HAP-1 (cell line): ENCODE measurements at regions not wholly inside any gene's neighbourhood (a gene's known extent, or its start where the extent isn't known, plus 50 kb on each side); places are given as distances from the start of the nearest gene placed in this dataset.
"Not testable (repeated sequence)": the region's sequence is repeated elsewhere in the genome, so short reads cannot be mapped to it uniquely, and the experiment has no call there.

ENCODE experiments used
- DNase-seq, 2 experiments: peaks; one replicate each; pipeline ENCODE4 v3.0.0-alpha.2; 2016 to 2020; ENCODE audit warnings: low spot score in 2 of 2
- H3K27me3 ChIP-seq: fragments of 250-450 bp; sonication (Bioruptor Pico); 2 replicates; pipeline ENCODE4 v1.5.1; 2020; ENCODE audit warnings: low read depth, mild to moderate bottlenecking, moderate library complexity
- H3K36me3 ChIP-seq: fragments of 250-450 bp; sonication (Bioruptor Pico); replicated peaks from 2 replicates; pipeline ENCODE4 v1.5.1; 2020; ENCODE audit warnings: mild to moderate bottlenecking
- H3K4me1 ChIP-seq: fragments of 250-450 bp; sonication (Bioruptor Pico); 2 replicates; pipeline ENCODE4 v1.5.1; 2020; ENCODE audit warnings: mild to moderate bottlenecking
- H3K4me3 ChIP-seq: fragments of 250-450 bp; sonication (Bioruptor Pico); 2 replicates; pipeline ENCODE4 v1.5.1; 2020; ENCODE audit warnings: mild to moderate bottlenecking, moderate library complexity
- H3K9me3 ChIP-seq: fragments of 250-450 bp; sonication (Bioruptor Pico); 2 replicates; pipeline ENCODE4 v1.5.1; 2020; ENCODE audit warnings: mild to moderate bottlenecking, moderate library complexity
- in situ Hi-C: fragments of 300-500 bp; cut with MboI; formaldehyde crosslinking; loops from 3 replicates; pipeline ENCODE4 v1.14.3; 2020; ENCODE audit warnings: low sequenced_read_pairs, inconsistent platforms, mixed read lengths

DNA sequence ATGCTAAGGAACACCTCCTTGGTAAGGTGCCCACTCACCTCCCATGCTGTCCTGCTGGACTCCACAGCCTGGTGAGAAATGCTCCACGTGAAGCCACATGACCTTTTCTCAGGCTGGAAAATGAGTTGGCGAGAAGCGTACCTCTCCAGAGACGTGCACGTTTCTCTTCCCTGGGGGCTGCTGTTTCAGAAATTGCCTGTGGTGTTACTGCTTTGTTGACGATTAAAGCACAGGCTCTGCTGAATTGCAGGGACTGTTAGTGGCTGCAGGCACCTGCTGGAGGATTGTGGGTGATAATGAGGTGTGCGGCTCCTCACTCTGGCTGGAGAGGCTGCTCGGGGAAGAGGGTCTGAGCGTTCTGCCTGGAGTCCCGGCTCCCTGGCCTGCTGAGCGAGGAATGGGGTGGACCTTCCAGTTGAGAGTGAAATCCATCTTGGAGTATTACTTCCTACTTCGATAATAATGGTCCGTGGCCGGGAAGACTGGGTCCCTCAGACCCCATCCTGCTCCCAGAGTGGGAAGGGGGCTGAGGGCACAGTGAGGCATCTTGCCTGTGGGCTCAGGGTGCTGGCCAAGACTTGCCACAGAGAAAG, 199.3 kb upstream of the HDAC4 start:
- Histone ChIP-seq H3K9me3 (no peaks in the 10 kb centered on the region), H3K27me3 (no peaks in the 10 kb centered on the region; the same call in 1 of the 2 replicates), H3K4me1 (no peaks in the 10 kb centered on the region), H3K4me3 (no peak overlapping the region), H3K36me3 (no peaks in the 10 kb centered on the region)
- no peak for DNase-seq
- in situ Hi-C loops = no loop called here

- no peak overlapping the region for H3K4me3 ChIP-seq
- no peaks in the 10 kb centered on the region for H3K27me3 ChIP-seq
- in situ Hi-C loops = no loop called here
- H3K4me1 ChIP-seq = no peaks in the 10 kb centered on the region
- DNase-seq = no peak
- no peaks in the 10 kb centered on the region for H3K36me3 ChIP-seq
- H3K9me3 ChIP-seq = no peaks in the 10 kb centered on the region
Measured at GRCh38 chr2:239599299-239599698, 198.5 kb upstream of the HDAC4 start.

DNA sequence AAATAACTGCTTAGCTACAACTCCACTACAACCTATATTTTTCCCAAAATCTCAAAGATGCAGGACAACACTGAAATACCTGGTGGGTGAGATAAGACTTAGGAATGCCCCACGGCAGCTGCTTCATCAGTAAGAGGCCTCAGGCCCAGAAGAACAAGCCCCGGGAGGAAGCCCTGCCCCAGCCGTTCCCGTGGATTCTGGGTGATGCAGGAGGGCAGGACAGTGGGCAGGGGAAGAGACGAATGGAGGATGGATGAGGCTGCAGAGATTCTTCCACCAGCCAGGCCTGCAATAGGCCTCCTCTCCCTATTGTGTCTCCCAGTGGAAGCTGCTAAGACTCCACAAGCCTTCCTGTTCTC, 197.9 kb upstream of the HDAC4 start:
- in situ Hi-C loops = no loop called here
- no peaks in the 10 kb centered on the region for H3K27me3 ChIP-seq
- no peaks in the 10 kb centered on the region for H3K36me3 ChIP-seq
- DNase-seq = no peak
- no peaks in the 10 kb centered on the region for H3K4me1 ChIP-seq
- H3K9me3 ChIP-seq = no peaks in the 10 kb centered on the region
- H3K4me3 ChIP-seq = no peak overlapping the region

DNA sequence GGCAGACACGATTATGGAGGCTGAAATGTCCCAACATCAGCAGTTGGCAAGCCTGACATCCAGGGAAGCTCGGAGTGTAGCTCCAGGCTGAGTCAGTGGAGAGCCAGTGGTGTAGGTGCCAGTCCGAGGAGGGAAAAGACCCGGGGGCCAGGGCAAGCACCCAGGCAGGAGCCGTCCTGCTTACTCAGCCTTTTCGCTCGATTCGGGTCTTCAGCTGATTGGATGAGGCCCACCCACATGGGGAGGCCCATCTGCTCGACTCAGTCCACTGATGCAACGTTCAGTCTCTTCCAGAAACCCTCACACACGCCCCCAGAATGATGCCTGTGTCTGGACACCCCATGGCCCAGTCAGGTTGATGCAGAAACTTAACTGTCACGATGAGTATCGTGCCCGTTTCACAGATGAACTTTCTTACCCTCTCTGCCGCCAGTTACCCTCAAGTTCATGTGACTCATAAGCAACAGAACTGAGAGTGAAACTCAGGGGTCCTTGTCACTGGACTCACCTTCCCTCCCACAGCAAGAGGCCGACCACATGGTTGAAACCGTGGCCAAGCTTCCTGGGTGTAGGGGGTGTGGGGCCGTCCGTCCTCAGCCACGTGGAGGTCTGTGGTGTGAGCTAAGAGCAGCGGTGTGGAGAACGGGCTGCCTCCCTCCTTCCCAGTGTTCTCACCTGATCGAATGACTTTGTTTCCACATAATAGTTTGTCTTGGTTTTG, 197.4 kb upstream of the HDAC4 start:
- in situ Hi-C loops = no loop called here
- H3K9me3 ChIP-seq = no peaks in the 10 kb centered on the region
- H3K4me1 ChIP-seq = no peaks in the 10 kb centered on the region
- H3K27me3 ChIP-seq = no peaks in the 10 kb centered on the region
- DNase-seq = no peak
- H3K36me3 ChIP-seq = no peaks in the 10 kb centered on the region
- no peak overlapping the region for H3K4me3 ChIP-seq

- Histone ChIP-seq H3K36me3 (no peaks in the 10 kb centered on the region), H3K9me3 (no peaks in the 10 kb centered on the region), H3K27me3 (no peaks in the 10 kb centered on the region), H3K4me3 (no peak overlapping the region), H3K4me1 (no peaks in the 10 kb centered on the region)
- no peak for DNase-seq
- in situ Hi-C loops = no loop called here
Measured at GRCh38 chr2:239597216-239597615, 196.4 kb upstream of the HDAC4 start.

DNA sequence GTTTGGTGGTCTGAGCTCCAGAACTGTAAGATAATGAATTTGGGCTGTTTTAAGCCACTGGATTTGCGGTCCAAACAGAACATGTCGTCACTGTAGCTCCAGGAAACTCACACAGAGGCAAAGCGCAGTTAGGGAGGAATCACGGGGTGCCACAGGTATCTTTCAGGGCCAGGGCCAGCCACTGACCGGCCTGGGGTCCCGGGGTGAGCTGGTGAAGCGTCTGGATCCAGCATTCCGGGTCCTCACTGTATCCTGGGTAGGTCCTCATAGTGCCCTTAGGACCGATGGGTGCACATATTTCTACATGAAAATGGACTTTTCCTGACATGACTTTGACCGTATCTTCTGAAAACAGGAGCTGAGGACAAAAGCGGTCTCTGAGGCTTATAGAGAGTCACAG, 196.0 kb upstream of the HDAC4 start:
- no peaks in the 10 kb centered on the region for H3K4me1 ChIP-seq
- no peaks in the 10 kb centered on the region for H3K27me3 ChIP-seq
- H3K9me3 ChIP-seq = no peaks in the 10 kb centered on the region
- H3K36me3 ChIP-seq = no peaks in the 10 kb centered on the region
- H3K4me3 ChIP-seq = no peak overlapping the region
- DNase-seq = no peak
- in situ Hi-C loops = no loop called here

DNA sequence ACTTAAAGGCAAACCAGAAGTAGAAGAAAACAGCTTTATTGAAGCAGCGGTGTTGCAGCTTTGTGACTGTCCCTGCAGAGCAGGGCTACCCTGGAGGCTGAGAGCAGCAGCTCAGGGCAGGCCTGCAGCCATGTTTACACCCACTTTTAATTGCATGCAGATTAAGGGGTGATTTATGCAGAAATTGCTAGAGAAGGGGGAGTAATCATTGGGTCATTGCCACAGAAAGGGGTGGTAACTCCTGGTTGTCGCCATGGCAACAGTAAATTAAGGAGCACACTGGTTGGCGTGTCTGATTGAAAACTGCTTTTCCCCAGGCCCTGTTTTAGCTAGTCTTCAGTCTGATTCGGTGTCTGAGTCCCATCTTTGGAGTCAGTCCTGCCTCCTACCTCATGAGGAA, 195.4 kb upstream of the HDAC4 start:
- no peaks in the 10 kb centered on the region for H3K4me1 ChIP-seq
- in situ Hi-C loops = no loop called here
- H3K4me3 ChIP-seq = no peak overlapping the region
- H3K36me3 ChIP-seq = no peaks in the 10 kb centered on the region
- no peaks in the 10 kb centered on the region for H3K27me3 ChIP-seq
- no peak for DNase-seq
- H3K9me3 ChIP-seq = no peaks in the 10 kb centered on the region

DNA sequence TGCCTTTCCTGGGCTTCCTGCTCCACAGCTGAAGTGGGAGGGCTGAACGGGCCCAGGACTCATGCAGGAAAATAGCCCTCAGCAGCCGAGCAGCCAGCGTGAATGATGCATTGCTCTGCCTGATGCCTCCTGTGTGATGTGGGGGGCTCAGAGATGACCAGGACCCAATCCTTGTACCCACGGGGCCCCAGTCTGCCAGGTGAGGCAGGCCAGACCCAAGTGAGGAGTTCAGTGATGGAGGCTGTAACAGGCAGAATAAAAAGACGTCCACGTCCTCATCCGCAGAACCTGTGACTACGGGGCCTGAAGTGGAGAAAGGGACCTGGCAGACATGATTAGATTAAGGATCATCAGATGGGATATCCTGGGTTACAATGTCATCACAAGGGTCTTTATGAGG, 194.9 kb upstream of the HDAC4 start:
- no peaks in the 10 kb centered on the region for H3K4me1 ChIP-seq
- no peaks in the 10 kb centered on the region for H3K36me3 ChIP-seq
- H3K27me3 ChIP-seq = no peaks in the 10 kb centered on the region
- H3K9me3 ChIP-seq = no peaks in the 10 kb centered on the region
- in situ Hi-C loops = no loop called here
- no peak overlapping the region for H3K4me3 ChIP-seq
- no peak for DNase-seq

DNA sequence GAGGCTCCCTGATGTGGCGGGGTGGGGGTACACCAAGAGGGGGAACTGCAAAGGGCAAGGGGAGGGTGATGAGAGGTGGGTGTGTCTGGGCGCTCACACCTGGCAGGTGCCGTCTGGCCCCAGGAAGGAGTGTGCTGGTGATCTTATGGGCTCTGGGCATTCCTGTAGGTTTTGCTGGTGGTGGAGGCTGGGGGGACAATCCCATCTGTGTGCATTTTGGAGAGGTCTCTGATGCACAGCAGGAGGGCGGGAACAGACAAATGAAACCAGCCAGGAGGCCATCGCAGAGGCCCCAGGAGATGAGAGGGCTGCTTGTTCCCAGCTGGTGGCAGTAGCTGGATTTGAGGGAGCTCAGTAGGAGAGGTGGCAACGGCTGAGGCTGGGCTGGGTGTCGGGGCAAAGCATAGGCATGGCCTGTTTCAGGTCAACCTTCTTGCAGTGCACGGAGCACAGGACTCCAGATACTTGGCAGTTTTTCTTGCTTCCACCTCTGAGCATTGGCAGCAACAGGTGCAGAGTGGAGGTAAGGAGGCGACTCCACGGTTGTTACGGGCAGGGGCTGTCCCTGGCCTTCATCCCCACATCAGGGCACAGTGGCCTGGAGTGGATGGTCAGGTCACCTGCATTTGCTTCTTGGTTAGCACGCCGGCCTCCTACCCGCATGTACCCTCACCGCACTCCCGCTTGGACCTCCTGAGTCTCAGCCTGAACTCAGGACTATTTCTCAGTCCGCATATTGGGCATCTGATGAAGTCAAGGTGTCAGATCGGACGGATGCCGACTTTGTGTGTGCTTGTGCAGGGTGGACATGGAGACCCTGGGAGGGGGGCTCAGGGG, 194.2 kb upstream of the HDAC4 start:
- in situ Hi-C loops = no loop called here
- H3K27me3 ChIP-seq = no peaks in the 10 kb centered on the region
- no peaks in the 10 kb centered on the region for H3K36me3 ChIP-seq
- no peaks in the 10 kb centered on the region for H3K4me1 ChIP-seq
- H3K9me3 ChIP-seq = no peaks in the 10 kb centered on the region
- no peak overlapping the region for H3K4me3 ChIP-seq
- DNase-seq = no peak

GRCh38 chr2:239594019-239594771, 193.4 kb upstream of the HDAC4 start:
- Histone ChIP-seq H3K4me1 (no peaks in the 10 kb centered on the region), H3K4me3 (no peak overlapping the region), H3K27me3 (no peaks in the 10 kb centered on the region), H3K36me3 (no peaks in the 10 kb centered on the region), H3K9me3 (no peaks in the 10 kb centered on the region)
- in situ Hi-C loops = no loop called here
- DNase-seq = peak in 1 of 2 experiments; percentile 2

- DNase-seq = no peak
- Histone ChIP-seq H3K27me3 (no peaks in the 10 kb centered on the region), H3K4me3 (no peak overlapping the region), H3K4me1 (no peaks in the 10 kb centered on the region), H3K36me3 (no peaks in the 10 kb centered on the region), H3K9me3 (no peaks in the 10 kb centered on the region)
- in situ Hi-C loops = no loop called here
Measured at GRCh38 chr2:239593455-239593854, 192.6 kb upstream of the HDAC4 start.

DNA sequence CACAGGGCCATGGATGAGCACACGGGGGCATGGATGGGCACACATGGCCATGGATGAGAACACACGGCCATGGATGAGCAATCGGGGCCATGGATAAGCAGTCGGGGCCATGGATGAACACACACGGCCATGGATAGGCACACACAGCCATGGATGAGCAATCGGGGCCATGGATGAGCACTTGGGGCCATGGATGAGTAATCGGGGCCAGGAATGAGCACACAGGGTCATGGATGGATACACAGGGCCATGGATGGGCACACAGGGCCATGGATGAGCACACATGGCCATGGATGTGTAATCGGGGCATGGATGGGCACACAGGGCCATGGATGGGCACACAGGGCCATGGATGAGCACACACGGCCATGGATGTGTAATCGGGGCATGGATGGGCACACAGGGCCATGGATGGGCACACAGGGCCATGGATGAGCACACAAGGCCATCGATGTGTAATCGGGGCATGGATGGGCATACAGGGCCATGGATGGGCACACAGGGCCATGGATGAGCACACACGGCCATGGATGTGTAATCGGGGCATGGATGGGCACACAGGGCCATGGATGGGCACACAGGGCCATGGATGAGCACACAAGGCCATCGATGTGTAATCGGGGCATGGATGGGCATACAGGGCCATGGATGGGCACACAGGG, 191.9 kb upstream of the HDAC4 start:
- H3K4me1 ChIP-seq, H3K9me3 ChIP-seq, in situ Hi-C loops, H3K4me3 ChIP-seq, H3K27me3 ChIP-seq, H3K36me3 ChIP-seq: not testable (repeated sequence)
- peak in 1 of 2 experiments; percentile 1 for DNase-seq
